Activated T-helper 9 cell treated with anti-CD3 and anti-CD28 coated beads, Interleukin-2, amount 50 U/mL, for 16 hours (primary cell): ENCODE measurements at regions not wholly inside any gene's neighbourhood (a gene's known extent, or its start where the extent isn't known, plus 50 kb on each side); places are given as distances from the start of the nearest gene placed in this dataset.
A peak's percentile ranks its signal among the peaks of the same experiment; 100 is the strongest.
"Not testable (repeated sequence)": the region's sequence is repeated elsewhere in the genome, so short reads cannot be mapped to it uniquely, and the experiment has no call there.

Experiments used
- DNase-seq: peaks from one replicate; pipeline ENCODE4 v3.0.0-alpha.2; 2020; ENCODE audit warnings: low read depth

DNA sequence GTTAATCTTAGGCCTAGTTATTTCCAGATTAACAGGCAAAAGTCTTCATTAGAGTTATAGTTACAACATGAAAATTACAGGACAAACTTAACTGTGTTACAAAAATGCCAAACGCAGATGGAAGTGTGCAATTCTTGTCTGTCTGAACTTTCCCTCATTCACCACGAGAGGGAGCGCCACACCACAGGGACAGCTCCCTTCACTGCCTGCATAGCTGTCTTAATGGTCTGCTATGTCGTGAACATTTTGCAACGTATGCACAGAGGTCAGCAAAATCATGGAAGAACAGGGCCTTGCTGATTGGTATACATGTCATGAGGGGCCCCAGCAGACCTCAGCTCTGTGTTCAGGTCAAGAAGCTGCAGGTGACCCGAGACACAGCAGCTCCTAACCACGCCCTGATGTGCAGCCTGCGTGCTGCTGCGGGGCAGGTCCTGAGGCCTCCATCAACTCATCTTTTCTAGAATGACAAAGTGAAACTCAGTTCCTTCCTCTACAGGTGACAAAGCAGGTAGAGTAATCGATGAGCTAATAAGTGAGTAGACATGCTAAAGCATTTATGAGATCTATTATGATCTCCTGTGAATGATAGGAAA lies 78.8 kb upstream of the ATP8B1 start:
- DNase-seq, result peak; percentile 11

DNA sequence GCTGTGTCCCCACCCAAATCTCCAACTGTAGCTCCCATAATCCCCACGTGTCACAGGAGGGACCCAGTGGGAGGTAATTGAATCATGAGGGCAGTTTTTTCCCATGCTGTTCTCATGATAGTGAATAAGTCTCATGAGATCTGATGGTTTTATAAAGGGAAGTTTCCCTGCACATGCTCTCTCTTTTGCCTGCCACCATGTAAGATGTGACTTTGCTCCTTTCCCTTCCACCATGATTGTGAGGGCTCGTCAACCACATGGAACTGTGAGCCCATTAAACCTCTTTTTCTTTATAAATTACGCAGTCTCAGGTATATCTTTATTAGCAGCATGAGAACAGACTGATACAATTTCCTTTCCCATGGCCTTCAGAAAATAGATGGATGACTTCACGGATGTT lies 76.8 kb upstream of the ATP8B1 start:
- DNase-seq, result not testable (repeated sequence)

DNA sequence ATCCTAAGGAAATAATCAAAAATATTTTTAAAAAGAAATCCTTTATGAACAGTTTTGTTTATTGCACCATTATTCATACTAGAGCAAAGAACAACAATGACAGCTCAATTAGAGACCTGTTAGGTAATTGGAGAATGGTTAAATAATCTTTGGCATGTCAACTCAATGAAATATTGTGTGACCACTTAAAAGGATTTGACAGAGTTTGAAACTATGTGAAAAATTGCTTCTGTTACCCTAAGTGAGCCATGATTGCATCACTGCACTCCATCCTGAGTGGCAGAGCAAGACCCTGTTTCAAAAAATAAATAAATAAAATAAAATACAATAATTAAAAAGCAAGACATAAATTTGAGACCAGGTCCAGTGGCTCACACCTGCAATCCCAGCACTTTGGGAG lies 66.1 kb upstream of the ATP8B1 start:
- DNase-seq, result no peak

DNA sequence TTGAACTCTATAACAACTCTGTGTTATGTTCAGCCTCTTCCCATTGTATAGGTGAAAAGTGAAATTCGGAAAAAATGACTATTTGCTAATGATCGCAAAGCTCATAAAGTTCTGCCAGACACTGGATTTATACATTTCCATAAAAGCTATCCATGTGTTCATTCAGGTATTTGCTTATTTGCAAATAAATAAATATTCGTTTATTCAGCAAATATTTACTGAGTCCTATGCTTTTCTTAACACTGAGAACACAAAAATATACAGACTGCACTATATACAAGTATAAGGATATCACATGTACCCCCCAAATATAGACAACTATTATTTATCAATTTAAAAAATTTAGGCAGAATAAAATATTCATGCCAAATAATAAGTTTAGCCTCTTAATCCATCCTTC lies 63.2 kb upstream of the ATP8B1 start:
- DNase-seq, result no peak

DNA sequence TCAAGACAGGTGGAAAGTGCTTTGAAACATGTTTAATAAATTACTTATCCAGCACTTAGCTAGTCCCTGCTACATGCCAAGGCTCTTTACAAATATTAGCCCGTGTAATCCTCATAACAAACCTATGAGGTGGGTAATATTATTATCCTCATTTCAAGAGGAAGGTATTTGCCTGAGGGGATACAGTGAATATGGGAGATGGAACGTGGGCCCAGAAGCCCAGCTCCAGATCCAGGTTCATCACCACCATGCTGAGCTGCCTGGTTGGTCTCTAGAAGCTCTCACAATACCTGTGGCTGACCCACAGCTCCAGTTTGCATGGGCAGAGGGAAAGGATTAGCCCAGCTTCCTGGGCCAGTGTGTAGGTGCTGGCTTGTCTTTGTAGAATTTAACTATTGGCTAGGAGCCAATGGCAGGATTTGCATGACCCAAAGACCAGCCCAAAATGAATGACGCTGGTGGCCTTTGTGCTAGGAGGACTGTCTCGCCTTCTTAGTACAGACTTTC lies 61.6 kb upstream of the ATP8B1 start:
- no peak for DNase-seq

DNA sequence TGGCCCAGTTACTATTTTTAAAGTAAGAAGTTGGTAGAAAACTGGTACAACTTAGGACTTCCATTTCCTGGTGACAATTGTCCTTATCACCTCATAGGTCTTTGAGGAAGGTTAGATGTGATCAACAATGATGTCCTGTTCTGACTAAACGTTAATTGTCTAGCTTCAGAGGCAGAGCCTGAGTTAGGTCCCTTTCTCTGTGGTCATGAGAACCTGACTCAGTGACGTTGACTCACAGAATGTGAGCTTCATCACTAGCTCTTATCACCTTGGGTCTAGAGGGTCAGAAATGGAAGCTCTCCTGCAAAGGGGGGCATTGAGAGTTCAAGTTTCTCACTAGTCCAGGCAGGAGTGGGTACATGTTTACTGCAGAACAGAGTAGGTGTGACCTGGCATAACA lies 60.6 kb upstream of the ATP8B1 start:
- no peak for DNase-seq

DNA sequence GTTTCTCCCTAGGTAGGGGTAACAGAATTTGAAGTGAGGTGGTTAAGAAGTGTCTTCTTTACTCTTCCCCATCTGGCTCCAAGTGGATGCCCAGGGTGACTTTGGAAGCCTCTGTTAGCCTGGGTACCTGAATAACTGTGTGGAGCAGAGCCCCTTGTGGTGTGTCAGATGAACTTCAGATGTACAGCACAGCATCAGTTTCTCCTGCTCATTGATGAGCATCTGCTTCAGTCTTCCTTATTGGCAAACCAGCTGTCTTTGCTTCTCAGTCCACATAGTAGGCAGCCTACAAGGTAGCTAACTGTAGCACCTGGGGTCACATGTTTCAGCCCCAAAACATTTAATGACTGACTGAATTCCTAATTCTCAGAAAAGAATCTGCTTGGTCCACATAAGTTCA lies 56.2 kb upstream of the ATP8B1 start:
- no peak for DNase-seq

DNA sequence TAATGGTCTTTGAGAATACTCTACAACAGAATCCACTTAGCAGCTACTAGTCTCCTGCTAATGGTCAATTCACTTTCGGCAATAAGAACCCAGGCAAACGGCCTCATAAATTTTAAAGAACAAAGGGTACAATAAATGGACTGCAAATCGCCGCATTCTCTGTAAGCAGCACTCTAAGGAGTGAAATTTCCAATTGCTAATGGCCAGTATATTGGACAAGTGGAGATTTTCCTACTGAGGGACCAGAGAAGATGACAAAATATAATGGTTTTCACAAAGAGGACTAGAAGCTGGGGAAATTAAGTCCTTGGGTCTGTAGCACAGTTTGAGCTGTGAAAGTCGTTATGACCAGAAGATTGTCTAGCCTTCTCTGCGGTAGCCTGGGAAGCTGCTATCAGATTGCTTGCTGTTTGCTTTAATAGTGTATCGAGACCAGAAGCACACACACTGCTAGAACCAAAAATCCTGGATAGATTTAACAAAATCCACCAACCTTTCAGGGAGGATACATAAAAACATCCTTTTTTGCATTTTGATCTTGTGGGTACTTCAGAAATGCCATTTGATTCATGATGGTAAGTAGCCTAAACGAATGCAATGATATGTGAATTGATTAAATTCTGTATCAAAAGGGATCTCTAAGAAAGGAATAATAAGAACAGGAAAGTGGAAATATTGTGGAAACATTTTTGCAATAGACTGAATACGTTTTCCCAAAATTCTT lies 53.6 kb upstream of the ATP8B1 start:
- no peak for DNase-seq

DNA sequence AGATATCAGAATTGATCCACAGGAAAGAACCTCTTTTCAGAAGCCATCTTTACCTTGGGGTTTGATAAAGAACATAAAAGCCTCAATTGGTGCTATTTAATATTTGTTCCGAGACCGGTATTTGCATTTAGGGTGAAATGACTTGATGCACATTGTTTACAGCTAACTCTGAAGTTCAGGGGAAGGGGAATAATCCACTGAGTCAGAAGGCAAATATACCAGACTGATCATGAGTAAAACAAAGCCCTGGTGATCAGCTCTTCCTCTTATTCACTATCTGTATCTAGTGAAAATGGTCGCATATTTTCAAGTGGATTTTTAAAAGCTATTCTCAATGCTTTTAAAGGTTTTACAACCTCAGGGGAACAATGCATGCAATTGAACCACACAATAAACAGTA lies 53.0 kb upstream of the ATP8B1 start:
- no peak for DNase-seq

DNA sequence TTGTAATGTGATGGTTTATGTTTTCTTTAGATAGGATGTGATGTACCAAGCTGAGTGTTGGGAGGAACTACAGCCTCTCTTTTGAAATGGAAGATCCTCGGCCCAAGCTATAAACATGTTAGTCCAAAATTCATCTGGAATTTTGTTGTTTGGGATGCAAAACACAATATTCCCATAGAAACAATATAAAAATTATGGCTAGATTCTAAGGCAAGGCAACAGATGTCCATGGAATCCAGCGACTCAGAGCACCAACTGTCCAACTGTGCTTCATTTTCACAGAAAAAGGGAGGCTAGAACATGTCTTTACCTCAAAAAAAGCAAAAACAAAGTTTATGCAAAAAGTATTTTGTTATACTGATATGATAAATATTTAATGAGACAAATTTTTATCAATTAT lies 52.4 kb upstream of the ATP8B1 start:
- no peak for DNase-seq

DNA sequence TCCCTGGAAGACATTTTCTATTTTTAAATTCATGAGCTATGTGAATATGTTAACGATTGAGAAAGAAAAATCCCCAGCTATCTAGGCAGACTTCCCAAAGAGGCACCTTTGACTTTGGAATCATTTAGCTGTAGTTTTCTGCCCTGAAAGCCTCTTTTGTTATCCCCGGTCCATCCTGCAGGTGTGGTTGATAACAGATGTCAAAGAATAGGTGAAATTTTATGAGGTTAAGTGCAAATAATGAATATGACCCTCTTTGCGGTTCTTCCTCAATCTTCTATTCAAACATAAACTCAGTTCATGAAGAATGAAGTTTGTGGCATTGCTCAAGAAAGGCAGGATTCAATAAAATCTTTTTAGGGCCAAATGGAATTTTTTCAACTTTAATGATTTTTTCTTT lies 51.6 kb upstream of the ATP8B1 start:
- DNase-seq, result no peak

DNA sequence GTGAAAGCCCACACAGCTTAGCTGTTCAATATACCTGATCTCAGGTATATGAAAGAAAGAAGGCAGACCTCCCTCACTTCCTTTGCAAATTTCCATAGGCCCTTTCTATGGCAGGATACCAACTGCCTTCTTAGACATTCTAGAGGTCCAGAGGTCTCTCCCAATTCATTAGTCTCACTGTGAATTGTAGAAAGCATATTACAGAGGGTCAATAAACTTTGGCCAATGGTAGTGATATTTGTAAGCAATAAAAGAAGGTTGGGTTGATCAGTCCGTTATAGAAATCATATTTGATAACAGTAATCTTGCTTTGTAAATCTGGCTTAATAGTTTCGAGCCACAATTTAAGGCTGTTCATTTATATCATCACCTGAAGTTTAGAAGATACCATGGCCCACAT lies 50.7 kb upstream of the ATP8B1 start:
- DNase-seq, result no peak

DNA sequence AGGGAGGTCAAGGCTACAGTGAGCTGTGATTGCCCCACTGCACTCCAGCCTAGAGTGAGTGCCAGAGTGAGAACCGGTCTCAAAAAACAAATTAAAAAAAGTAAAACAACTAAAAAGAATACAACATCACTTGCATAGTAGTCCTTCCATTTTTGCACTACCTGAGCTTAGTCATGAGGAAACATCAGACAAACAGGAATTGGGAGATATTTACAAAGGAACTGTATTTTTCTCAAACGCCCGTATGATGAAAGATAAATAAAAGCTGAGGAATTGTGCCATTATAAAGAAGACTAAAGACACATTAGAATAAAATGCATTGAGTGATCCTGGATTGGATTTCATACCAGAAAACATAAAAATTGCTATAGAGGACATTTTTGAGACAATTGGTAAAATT lies 50.0 kb upstream of the ATP8B1 start:
- no peak for DNase-seq
